ENCODE measurements at regions not wholly inside any gene's neighbourhood (a gene's known extent, or its start where the extent isn't known, plus 50 kb on each side); places are given as distances from the start of the nearest gene placed in this dataset.

DNA sequence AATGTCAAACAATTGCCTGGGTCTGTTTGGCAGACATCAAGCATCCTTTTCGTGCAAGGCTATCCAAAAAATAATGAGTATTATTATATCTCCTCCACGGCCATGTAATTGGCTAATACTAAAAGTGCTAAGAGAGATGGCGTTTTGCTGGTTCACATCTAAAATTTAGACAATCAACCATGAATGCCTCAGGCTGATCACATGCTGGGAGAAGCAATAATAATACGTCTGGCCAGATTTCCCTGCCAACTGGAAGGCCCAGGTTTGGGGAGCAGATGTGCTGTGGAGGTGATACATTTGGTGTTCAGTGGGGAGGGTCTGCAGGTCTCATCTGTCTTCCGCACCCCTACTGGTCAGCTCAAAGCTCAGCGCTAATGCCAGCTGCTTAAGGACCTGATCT lies 60.3 kb upstream of the CREB1 start:
- TF ChIP-seq POLR2A (IDR thresholded peaks at IDR 0.05): no peak
- TF ChIP-seq, protein P1, sequence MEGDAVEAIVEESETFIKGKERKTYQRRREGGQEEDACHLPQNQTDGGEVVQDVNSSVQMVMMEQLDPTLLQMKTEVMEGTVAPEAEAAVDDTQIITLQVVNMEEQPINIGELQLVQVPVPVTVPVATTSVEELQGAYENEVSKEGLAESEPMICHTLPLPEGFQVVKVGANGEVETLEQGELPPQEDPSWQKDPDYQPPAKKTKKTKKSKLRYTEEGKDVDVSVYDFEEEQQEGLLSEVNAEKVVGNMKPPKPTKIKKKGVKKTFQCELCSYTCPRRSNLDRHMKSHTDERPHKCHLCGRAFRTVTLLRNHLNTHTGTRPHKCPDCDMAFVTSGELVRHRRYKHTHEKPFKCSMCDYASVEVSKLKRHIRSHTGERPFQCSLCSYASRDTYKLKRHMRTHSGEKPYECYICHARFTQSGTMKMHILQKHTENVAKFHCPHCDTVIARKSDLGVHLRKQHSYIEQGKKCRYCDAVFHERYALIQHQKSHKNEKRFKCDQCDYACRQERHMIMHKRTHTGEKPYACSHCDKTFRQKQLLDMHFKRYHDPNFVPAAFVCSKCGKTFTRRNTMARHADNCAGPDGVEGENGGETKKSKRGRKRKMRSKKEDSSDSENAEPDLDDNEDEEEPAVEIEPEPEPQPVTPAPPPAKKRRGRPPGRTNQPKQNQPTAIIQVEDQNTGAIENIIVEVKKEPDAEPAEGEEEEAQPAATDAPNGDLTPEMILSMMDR (IDR thresholded peaks at IDR 0.05): no peak

Measured in lower leg skin (tissue), 3 donors.